GM10248 (cell line): ENCODE measurements at regions not wholly inside any gene's neighbourhood (a gene's known extent, or its start where the extent isn't known, plus 50 kb on each side); places are given as distances from the start of the nearest gene placed in this dataset.

ENCODE experiments used
- CTCF ChIA-PET: fragments of 300-600 bp; sonication (Branson Sonifier 250); formaldehyde crosslinking; extraction: SDS; loops from one replicate; lab custom pipeline; 2021; ENCODE audit warnings: antibody characterized with exemption; lab: Yijun Ruan, JAX
- POLR2A ChIA-PET: fragments of 350-650 bp; sonication (Branson Sonifier 250); formaldehyde crosslinking; extraction: SDS; loops from one replicate; lab custom pipeline; 2020; ENCODE audit warnings: antibody characterized with exemption; lab: Yijun Ruan, JAX
- DNase-seq: peaks from one replicate; pipeline ENCODE4 v3.0.0; 2012; ENCODE audit errors: extremely low spot score
- CTCF ChIP-seq: IDR thresholded peaks from 2 replicates; pipeline ENCODE4 v1.5.1; 2012; ENCODE audit warnings: mild to moderate bottlenecking, low read depth; ENCODE audit errors: extremely low read depth, missing control alignments, control extremely low read depth

GRCh38 chr17:72452286-72453173 lies 331.7 kb downstream of the SOX9 start:
- no peak for TF ChIP-seq CTCF
- DNase-seq = no peak
- ChIA-PET CTCF (interaction anchor here (1.2 to 1.4 kb wide), 4 partner anchors 11 to 68 kb away, joined by 3 to 6 read pairs (median 3); no protein-coding TSS in a partner anchor), POLR2A (no interaction called here)

- TF ChIP-seq CTCF = no peak
- ChIA-PET CTCF (interaction anchor here (1.0 to 2.1 kb wide), 3 partner anchors 9 to 21 kb away, joined by 3 to 5 read pairs (median 4); no protein-coding TSS in a partner anchor), POLR2A (no interaction called here)
- DNase-seq = no peak
Observed at GRCh38 chr17:72454342-72454741, 333.5 kb downstream of the SOX9 start.

- no peak for DNase-seq
- no peak for TF ChIP-seq CTCF
- ChIA-PET POLR2A (no interaction called here), CTCF (interaction anchor here (1.2 to 2.1 kb wide), 5 partner anchors 9 to 101 kb away, joined by 4 to 5 read pairs (median 4); no protein-coding TSS in a partner anchor)
Observed at GRCh38 chr17:72455562-72455961, 334.7 kb downstream of the SOX9 start.

GRCh38 chr17:72456075-72456474 lies 335.3 kb downstream of the SOX9 start:
- TF ChIP-seq CTCF = no peak
- no peak for DNase-seq
- POLR2A ChIA-PET = no interaction called here
- CTCF ChIA-PET = interaction anchor here (0.9 to 2.1 kb wide), 5 partner anchors 9 to 81 kb away, joined by 3 to 5 read pairs (median 4); no protein-coding TSS in a partner anchor

GRCh38 chr17:72457712-72458111 lies 336.9 kb downstream of the SOX9 start:
- CTCF ChIA-PET = no interaction called here
- POLR2A ChIA-PET = no interaction called here
- TF ChIP-seq CTCF = no peak
- no peak for DNase-seq

- ChIA-PET POLR2A (no interaction called here), CTCF (no interaction called here)
- no peak for TF ChIP-seq CTCF
- DNase-seq = no peak
Observed at GRCh38 chr17:72458301-72458700, 337.5 kb downstream of the SOX9 start.
